ENCODE measurements at regions not wholly inside any gene's neighbourhood (a gene's known extent, or its start where the extent isn't known, plus 50 kb on each side); places are given as distances from the start of the nearest gene placed in this dataset.

DNA sequence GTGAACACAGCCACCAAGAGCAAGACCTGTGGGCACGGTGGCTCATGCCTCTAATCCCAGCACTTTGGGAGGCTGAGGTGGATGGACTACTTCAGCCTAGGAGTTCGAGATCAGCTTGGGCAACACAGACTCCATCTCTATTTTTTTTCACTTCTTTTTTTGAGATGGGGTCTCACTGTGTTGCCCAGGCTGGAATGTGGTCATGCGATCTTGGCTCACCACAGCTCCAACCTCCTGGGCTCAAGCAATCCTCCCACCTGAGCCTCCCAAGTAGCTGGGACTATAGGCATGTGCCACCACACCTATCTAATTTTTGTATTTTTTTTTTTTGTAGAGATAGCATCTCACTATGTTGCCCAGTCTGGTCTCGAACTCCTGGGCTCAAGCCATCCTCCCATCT is 54.4 kb upstream of the SPRED2 start:
- Histone ChIP-seq H4K20me1 (ENCODE audit: insufficient read depth, low read length) (no peaks in the 10 kb centered on the region), H3K27me3 (ENCODE audit: control insufficient read depth in 1 of 2, insufficient read depth in 2 of 2, low read length in 2 of 2) (no peaks in the 10 kb centered on the region), H3K4me3 (replicated peaks in 1 of 3; ENCODE audit: insufficient read depth in 1 of 3, low read depth in 2 of 3, low read length in 3 of 3) (no peak overlapping the region), H3K27ac (ENCODE audit: extremely low read length, insufficient read depth, low read length) (no peak overlapping the region), H3K79me2 (ENCODE audit: insufficient read depth, low read length) (no peaks in the 10 kb centered on the region), H3K4me2 (ENCODE audit: low read depth, low read length) (no peak overlapping the region), H3K9ac (ENCODE audit: insufficient read depth, low read depth, low read length) (no peak overlapping the region), H2AFZ (ENCODE audit: low read length) (no peak overlapping the region), H3K9me3 (ENCODE audit: low read length) (no peaks in the 10 kb centered on the region), H3K4me1 (ENCODE audit: insufficient read depth, low read length) (peaks cover 38% of the 10 kb centered on the region), H3K36me3 (replicated peaks in 1 of 2; ENCODE audit: control insufficient read depth in 1 of 2, insufficient read depth in 2 of 2, low read length in 2 of 2) (no peaks in the 10 kb centered on the region)
- DNase-seq (ENCODE audit: low spot score), result no peak
- TF ChIP-seq ZNF121 (CRISPR knock-in tag; IDR thresholded peaks at IDR 0.05) (peak; percentile 64; the same call in 1 of the 2 replicates), ZNF788 (CRISPR knock-in tag; IDR thresholded peaks at IDR 0.05; ENCODE audit: borderline replicate concordance) (no peak)
- TF ChIP-seq, protein P1, sequence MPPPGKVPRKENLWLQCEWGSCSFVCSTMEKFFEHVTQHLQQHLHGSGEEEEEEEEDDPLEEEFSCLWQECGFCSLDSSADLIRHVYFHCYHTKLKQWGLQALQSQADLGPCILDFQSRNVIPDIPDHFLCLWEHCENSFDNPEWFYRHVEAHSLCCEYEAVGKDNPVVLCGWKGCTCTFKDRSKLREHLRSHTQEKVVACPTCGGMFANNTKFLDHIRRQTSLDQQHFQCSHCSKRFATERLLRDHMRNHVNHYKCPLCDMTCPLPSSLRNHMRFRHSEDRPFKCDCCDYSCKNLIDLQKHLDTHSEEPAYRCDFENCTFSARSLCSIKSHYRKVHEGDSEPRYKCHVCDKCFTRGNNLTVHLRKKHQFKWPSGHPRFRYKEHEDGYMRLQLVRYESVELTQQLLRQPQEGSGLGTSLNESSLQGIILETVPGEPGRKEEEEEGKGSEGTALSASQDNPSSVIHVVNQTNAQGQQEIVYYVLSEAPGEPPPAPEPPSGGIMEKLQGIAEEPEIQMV (CRISPR knock-in tag; IDR thresholded peaks at IDR 0.05; ENCODE audit: low read depth), result no peak
- TF ChIP-seq, protein P2, sequence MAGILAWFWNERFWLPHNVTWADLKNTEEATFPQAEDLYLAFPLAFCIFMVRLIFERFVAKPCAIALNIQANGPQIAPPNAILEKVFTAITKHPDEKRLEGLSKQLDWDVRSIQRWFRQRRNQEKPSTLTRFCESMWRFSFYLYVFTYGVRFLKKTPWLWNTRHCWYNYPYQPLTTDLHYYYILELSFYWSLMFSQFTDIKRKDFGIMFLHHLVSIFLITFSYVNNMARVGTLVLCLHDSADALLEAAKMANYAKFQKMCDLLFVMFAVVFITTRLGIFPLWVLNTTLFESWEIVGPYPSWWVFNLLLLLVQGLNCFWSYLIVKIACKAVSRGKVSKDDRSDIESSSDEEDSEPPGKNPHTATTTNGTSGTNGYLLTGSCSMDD (CRISPR knock-in tag; IDR thresholded peaks at IDR 0.05), result no peak
- CTCF ChIA-PET (ENCODE audit: low intra/inter-chr PET ratio, low total read pairs), result no interaction called here
- 57% methylated on average over 4 of the region's 4 CpGs for WGBS (ENCODE audit: low lambda C conversion rate)
- POLR2A ChIA-PET, result no interaction called here
- FAIRE-seq, result no peak
- BruUV-seq (replicated peaks), result no TSS peak
- intact Hi-C loops (cut with micrococcal nuclease; ENCODE audit: unreplicated experiment) (no loop called here), in situ Hi-C loops (cut with HindIII; ENCODE audit: extremely low pct_ligation_motif_present, low pct_unique_long_range_greater_than_20kb) (no loop called here)
- ATAC-seq, result no peak

DNA sequence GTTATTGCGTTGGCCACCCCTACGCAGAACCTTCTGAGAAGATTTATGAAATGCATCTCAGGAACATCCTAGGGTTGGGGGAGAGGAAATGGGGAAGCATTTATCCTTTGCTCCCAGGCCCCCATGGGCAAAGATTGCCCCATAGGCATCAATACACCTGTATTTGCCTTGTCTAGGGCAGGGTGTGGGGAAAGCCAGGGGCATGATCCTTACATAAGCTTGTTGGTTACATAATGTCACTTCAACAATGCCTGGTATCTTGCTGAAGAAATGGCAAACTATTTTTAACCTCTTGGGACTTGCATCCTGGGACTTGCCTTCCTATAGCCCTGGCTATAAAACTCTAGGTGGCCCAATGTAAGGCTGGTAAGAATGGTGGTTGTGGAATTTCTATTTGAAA is 53.9 kb upstream of the SPRED2 start:
- WGBS (ENCODE audit: low lambda C conversion rate), result 97% methylated on average over 2 of the region's 2 CpGs
- H3K27ac ChIP-seq (ENCODE audit: extremely low read length, insufficient read depth, low read length), result no peak overlapping the region
- peaks cover 38% of the 10 kb centered on the region for H3K4me1 ChIP-seq (ENCODE audit: insufficient read depth, low read length)
- no peaks in the 10 kb centered on the region for H3K79me2 ChIP-seq (ENCODE audit: insufficient read depth, low read length)
- no peak overlapping the region for H3K4me3 ChIP-seq (replicated peaks in 1 of 3; ENCODE audit: insufficient read depth in 1 of 3, low read depth in 2 of 3, low read length in 3 of 3)
- no peak overlapping the region for H3K9ac ChIP-seq (ENCODE audit: insufficient read depth, low read depth, low read length)
- H3K9me3 ChIP-seq (ENCODE audit: low read length), result no peaks in the 10 kb centered on the region
- H3K36me3 ChIP-seq (replicated peaks in 1 of 2; ENCODE audit: control insufficient read depth in 1 of 2, insufficient read depth in 2 of 2, low read length in 2 of 2), result no peaks in the 10 kb centered on the region
- no peaks in the 10 kb centered on the region for H4K20me1 ChIP-seq (ENCODE audit: insufficient read depth, low read length)
- no peak overlapping the region for H3K4me2 ChIP-seq (ENCODE audit: low read depth, low read length)
- in situ Hi-C loops (cut with HindIII; ENCODE audit: extremely low pct_ligation_motif_present, low pct_unique_long_range_greater_than_20kb) (no loop called here), intact Hi-C loops (cut with micrococcal nuclease; ENCODE audit: unreplicated experiment) (no loop called here)
- CTCF ChIA-PET (ENCODE audit: low intra/inter-chr PET ratio, low total read pairs), result no interaction called here
- no TSS peak for BruUV-seq (replicated peaks)
- POLR2A ChIA-PET, result no interaction called here
- H3K27me3 ChIP-seq (ENCODE audit: control insufficient read depth in 1 of 2, insufficient read depth in 2 of 2, low read length in 2 of 2), result no peaks in the 10 kb centered on the region
- H2AFZ ChIP-seq (ENCODE audit: low read length), result no peak overlapping the region
- no peak for ATAC-seq
- FAIRE-seq, result no peak
- DNase-seq (ENCODE audit: low spot score), result no peak
- TF ChIP-seq HNRNPL (IDR thresholded peaks at IDR 0.05; ENCODE audit: low read depth, low read length) (no peak), SMAD9 (CRISPR knock-in tag; IDR thresholded peaks at IDR 0.05) (no peak), SOX13 (IDR thresholded peaks at IDR 0.05) (no peak), SOX13 (CRISPR knock-in tag; conservative IDR thresholded peaks at IDR 0.05 in 1 of 2, IDR thresholded peaks at IDR 0.05 in 1 of 2) (peak in 1 of 2 experiments; percentile 56; a peak in 1 of 4 replicates), THAP11 (CRISPR knock-in tag; IDR thresholded peaks at IDR 0.05) (peak; percentile 24; the same call in 1 of the 2 replicates), BCL6 (CRISPR knock-in tag; IDR thresholded peaks at IDR 0.05) (peak; percentile 71)
- TF ChIP-seq, protein P3, sequence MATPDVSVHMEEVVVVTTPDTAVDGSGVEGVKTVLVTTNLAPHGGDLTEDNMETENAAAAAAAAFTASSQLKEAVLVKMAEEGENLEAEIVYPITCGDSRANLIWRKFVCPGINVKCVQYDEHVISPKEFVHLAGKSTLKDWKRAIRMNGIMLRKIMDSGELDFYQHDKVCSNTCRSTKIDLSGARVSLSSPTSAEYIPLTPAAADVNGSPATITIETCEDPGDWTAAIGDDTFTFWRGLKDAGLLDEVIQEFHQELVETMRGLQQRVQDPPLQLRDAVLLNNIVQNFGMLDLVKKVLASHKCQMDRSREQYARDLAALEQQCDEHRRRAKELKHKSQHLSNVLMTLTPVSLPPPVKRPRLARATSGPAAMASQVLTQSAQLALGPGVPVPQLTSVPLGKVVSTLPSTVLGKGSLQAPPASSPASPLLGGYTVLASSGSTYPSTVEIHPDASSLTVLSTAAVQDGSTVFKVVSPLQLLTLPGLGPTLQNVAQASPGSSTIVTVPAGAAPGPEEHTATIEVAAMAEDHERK (CRISPR knock-in tag; IDR thresholded peaks at IDR 0.05; ENCODE audit: low read depth), result no peak
- TF ChIP-seq, protein P4, sequence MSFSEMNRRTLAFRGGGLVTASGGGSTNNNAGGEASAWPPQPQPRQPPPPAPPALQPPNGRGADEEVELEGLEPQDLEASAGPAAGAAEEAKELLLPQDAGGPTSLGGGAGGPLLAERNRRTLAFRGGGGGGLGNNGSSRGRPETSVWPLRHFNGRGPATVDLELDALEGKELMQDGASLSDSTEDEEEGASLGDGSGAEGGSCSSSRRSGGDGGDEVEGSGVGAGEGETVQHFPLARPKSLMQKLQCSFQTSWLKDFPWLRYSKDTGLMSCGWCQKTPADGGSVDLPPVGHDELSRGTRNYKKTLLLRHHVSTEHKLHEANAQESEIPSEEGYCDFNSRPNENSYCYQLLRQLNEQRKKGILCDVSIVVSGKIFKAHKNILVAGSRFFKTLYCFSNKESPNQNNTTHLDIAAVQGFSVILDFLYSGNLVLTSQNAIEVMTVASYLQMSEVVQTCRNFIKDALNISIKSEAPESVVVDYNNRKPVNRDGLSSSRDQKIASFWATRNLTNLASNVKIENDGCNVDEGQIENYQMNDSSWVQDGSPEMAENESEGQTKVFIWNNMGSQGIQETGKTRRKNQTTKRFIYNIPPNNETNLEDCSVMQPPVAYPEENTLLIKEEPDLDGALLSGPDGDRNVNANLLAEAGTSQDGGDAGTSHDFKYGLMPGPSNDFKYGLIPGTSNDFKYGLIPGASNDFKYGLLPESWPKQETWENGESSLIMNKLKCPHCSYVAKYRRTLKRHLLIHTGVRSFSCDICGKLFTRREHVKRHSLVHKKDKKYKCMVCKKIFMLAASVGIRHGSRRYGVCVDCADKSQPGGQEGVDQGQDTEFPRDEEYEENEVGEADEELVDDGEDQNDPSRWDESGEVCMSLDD (CRISPR knock-in tag; IDR thresholded peaks at IDR 0.05; ENCODE audit: borderline replicate concordance), result no peak
